Right kidney (tissue), 1 donor: ENCODE measurements at regions not wholly inside any gene's neighbourhood (a gene's known extent, or its start where the extent isn't known, plus 50 kb on each side); places are given as distances from the start of the nearest gene placed in this dataset.

Source experiments
- DNase-seq: peaks from one replicate; pipeline ENCODE4 v3.0.0-alpha.2; 2016

- DNase-seq: no peak
Observed at GRCh38 chr21:28447462-28447861, 545.2 kb downstream of the LTN1 start.

GRCh38 chr21:28445141-28445830, 547.4 kb downstream of the LTN1 start:
- no peak for DNase-seq

GRCh38 chr21:28444557-28444956, 548.1 kb downstream of the LTN1 start:
- no peak for DNase-seq

GRCh38 chr21:28444111-28444510, 548.6 kb downstream of the LTN1 start:
- no peak for DNase-seq

- no peak for DNase-seq
Observed at GRCh38 chr21:28442624-28443023, 550.1 kb downstream of the LTN1 start.

GRCh38 chr21:28442085-28442484, 550.6 kb downstream of the LTN1 start:
- DNase-seq: no peak

- DNase-seq: no peak
Observed at GRCh38 chr21:28439788-28440187, 552.9 kb downstream of the LTN1 start.

- no peak for DNase-seq
Observed at GRCh38 chr21:28439251-28439650, 553.4 kb downstream of the LTN1 start.

GRCh38 chr21:28437061-28437460, 555.6 kb downstream of the LTN1 start:
- no peak for DNase-seq

- no peak for DNase-seq
Observed at GRCh38 chr21:28436286-28436932, 556.3 kb downstream of the LTN1 start.

GRCh38 chr21:28431527-28432200, 561.0 kb downstream of the LTN1 start:
- DNase-seq: no peak

GRCh38 chr21:28431022-28431421, 561.7 kb downstream of the LTN1 start:
- DNase-seq: no peak

GRCh38 chr21:28429161-28429560, 563.5 kb downstream of the LTN1 start:
- DNase-seq: no peak

GRCh38 chr21:28427394-28428022, 565.2 kb downstream of the LTN1 start:
- DNase-seq: no peak

GRCh38 chr21:28426545-28426944, 566.1 kb downstream of the LTN1 start:
- DNase-seq: no peak

GRCh38 chr21:28423521-28424190, 569.0 kb downstream of the LTN1 start:
- no peak for DNase-seq

GRCh38 chr21:28421716-28422524, 570.8 kb downstream of the LTN1 start:
- no peak for DNase-seq

GRCh38 chr21:28419811-28420210, 572.9 kb downstream of the LTN1 start:
- no peak for DNase-seq

GRCh38 chr21:28418726-28419514, 573.8 kb downstream of the LTN1 start:
- no peak for DNase-seq

- no peak for DNase-seq
Observed at GRCh38 chr21:28410256-28410655, 582.4 kb downstream of the LTN1 start.

- DNase-seq: no peak
Observed at GRCh38 chr21:28402616-28402989, 590.1 kb downstream of the LTN1 start.
